GM19438 (cell line): ENCODE measurements at regions not wholly inside any gene's neighbourhood (a gene's known extent, or its start where the extent isn't known, plus 50 kb on each side); places are given as distances from the start of the nearest gene placed in this dataset.

Experiments
- ATAC-seq: cut with Tn5 transposase; IDR thresholded peaks from one replicate; pipeline ENCODE4 v1.9.1; 2021; ENCODE audit warnings: low read depth; ENCODE audit not compliant: unreplicated experiment

GRCh38 chr3:40846451-40846850, 321.7 kb downstream of the ZNF621 start:
- ATAC-seq: no peak

- no peak for ATAC-seq
Observed at GRCh38 chr3:40847551-40847992, 322.8 kb downstream of the ZNF621 start.

DNA sequence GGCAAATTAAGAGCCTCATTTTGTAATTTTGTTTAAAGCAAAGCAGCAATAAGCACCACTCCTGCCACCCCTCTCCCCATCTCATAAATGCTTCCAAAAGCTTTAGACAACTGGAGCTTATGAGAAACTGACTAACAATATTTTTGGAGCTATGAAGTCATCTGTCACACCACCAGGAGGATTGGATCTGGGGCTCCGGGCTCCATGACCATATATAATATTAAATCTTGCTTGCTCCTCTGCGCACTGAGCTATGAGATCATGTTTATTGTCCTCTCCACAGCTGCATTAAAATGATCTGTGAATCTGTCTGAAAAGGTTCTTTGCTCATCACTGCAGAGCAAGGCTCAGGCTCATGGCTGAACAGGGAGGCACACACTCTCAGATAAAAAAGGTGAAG, 323.7 kb downstream of the ZNF621 start:
- no peak for ATAC-seq

- ATAC-seq: no peak
Observed at GRCh38 chr3:40850861-40851260, 326.1 kb downstream of the ZNF621 start.

GRCh38 chr3:40851836-40852235, 327.1 kb downstream of the ZNF621 start:
- ATAC-seq: no peak

GRCh38 chr3:40852712-40853111, 328.0 kb downstream of the ZNF621 start:
- no peak for ATAC-seq

- no peak for ATAC-seq
Observed at GRCh38 chr3:40853474-40853873, 328.7 kb downstream of the ZNF621 start.

- no peak for ATAC-seq
Observed at GRCh38 chr3:40855871-40856270, 331.1 kb downstream of the ZNF621 start.

GRCh38 chr3:40858364-40859115, 333.8 kb downstream of the ZNF621 start:
- ATAC-seq: no peak

DNA sequence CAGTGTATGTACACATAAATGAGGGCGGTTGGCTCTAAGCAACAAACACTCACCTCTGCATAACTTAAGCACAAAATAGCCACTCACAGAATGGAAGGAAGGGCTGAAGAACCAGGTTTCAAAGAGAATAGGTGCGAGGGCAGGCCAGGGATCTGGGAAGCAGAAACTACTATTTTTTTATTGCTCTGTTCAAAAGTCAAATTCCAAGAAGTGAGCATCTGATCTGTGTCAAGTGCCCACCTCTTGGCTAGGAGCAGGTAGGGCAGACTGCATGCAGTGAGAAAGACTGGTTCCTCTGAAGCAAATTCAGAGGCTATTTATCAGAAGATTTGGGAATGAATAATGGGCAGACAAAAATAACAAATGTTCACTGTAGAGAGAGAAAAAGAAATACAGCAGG, 336.4 kb upstream of the CTNNB1 start:
- no peak for ATAC-seq

GRCh38 chr3:40864146-40864782, 335.0 kb upstream of the CTNNB1 start:
- ATAC-seq: no peak

DNA sequence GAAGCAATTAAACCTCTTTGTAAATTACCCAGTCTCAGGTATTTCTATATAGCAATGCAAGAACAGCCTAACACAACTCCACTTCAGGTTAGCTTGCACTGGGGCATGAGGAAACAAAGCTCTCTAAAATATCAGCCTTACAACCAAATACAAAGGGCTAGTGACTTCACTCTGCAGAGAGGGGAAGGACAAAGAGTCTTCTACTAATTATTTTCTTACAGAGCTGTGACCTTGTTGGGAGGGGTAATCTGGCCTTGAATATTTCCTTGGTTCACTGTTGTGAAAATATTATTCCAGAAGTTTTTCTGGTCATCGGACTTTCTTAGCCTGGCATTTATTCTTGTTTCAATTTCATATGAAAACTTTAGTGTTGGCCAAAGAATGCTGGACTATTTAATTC, 334.4 kb upstream of the CTNNB1 start:
- ATAC-seq: no peak

GRCh38 chr3:40867797-40868196, 331.5 kb upstream of the CTNNB1 start:
- no peak for ATAC-seq

DNA sequence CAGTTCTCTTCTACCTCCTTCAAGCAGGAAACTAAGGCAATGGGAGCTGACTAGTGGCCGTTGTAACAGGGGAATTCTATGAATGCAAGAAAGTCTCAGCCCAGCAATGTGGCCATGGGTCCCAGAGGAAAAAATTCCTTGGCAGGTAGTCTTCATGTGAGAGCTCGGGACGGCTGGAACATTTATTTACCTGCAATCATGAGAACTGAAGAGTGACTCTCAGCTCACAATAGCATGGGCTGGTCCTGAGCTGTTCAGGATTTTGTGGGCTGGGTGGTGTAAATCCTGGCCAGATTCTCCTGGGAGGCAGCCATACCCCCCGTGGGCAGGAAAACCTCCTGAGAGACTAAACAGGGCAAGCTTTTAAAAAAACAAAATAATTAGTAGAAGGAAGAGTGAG, 330.3 kb upstream of the CTNNB1 start:
- no peak for ATAC-seq

DNA sequence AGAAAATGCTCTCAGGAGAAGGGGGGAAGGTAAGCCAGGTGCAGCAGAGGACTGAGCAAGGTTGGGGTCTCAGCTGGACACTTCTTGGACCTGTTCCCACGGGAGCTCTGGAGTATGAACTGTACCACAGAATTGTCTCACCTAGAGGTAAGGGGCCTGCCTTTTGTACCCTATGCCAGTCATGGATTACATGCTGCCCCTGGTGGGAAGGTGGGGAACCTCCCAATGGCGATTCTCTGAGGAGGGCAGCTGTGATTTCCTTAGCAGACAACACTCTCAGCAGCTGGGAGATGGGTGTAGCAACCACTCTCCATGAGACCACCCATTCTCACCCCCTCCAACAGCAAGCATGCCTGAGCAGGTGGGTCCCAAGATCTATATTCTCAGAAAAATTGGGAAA, 329.4 kb upstream of the CTNNB1 start:
- no peak for ATAC-seq

GRCh38 chr3:40871394-40871793, 327.9 kb upstream of the CTNNB1 start:
- ATAC-seq: no peak

DNA sequence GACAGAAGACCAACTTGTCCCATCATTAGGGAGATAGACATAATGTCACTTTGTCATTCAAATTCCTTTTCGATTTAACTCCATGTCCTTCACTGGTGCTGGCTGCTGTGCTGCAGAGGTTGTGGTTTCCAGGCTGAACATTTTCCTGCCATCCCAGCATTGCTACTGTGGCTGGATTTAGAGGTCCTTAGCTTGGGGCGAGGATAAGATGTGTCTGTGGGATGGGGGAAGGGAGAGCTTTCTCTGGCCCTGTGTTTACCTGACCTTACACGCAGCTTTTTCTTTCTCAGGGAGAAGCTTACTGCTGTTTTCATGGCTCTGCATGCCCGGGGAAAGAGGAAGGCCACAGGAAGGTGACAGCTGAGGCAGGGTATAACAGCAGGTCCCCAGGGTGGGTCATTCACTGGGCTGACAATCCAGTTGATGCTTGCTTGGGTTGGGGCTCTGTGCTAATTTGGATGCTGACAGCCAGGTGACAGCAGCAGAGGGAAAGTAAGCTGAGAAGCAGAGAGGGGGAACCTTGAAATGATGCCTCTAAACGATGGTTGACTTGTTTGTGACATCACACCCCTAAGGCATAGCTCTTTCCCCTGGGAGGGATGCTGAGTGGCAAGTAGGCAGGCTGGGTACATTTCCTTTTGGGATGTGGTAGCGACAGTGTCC, 326.9 kb upstream of the CTNNB1 start:
- no peak for ATAC-seq

GRCh38 chr3:40873476-40873875, 325.8 kb upstream of the CTNNB1 start:
- ATAC-seq: no peak

DNA sequence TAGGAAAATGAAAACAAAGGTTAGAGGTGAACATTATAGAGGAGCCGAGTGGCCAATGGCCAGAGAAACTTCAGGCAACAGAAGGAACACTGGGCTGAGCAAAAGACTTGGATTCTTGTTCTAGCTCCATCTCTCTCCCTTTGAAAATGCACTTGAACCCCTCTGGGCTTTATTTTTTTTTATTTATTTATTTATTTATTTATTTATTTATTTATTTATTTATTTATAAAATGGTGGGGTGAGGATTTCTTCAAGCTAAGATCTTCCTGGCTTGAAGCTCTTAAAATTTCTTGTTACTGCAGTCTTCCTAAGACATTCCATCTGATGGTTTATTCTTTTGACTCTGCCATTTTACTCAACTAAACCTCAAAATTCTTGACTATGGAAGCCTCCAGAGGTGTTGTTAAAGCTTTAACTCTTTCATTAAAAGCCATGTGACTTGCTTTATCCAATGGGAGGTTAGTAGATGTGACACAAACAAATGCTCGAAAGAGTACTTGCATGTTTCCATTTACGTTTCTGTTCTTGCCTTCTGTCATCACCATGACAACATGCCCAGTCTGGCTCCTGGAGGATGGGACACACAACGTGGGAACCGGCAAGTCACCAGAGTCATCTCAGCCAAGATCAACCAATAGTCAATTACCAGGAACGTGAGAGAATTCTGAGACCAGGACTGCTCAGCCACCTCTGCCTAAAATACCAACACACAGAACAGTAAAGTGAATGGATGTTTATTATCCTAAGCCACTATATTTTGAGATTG, 325.2 kb upstream of the CTNNB1 start:
- ATAC-seq: no peak

DNA sequence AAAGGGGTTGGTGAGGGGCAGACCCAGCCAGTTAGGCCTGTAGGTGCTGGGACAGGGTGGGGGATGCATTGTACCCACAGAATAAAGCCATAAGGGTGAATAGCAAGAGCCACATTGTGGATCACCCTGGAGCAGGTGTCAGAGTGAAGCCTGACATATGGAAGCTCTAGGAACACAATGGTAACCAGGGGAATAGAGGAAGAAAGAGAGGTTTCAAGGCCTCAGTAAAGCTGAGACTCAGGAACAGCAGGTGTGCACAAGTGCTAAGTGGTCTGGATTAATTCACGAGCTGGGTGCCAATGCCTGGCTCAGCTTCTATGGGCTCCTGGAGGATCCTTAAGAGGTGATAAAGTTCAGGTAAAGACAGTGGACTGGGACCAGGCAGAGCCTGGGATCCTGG, 323.7 kb upstream of the CTNNB1 start:
- ATAC-seq: no peak

DNA sequence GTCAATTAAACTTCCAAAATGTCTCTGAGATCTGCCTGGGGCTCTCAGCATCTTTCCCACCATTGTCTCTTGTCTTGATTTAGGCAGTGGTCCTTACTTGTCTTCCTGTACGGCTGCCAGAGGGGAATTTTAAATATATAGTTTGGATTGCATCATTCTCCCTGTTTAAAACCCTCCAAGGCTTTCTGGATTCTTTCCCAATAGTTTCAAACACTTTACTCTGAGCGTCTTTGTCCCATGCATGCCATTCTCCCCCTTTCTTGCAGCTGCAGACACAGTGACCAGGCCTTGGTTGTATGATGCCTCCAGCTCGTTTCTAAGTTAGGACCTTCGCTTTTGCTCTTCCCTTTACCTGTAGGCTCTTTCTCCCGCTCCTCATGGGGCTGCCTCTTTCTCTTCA, 323.3 kb upstream of the CTNNB1 start:
- ATAC-seq: no peak
